DLD1 (cell line): ENCODE measurements at regions not wholly inside any gene's neighbourhood (a gene's known extent, or its start where the extent isn't known, plus 50 kb on each side); places are given as distances from the start of the nearest gene placed in this dataset.
"Not testable (repeated sequence)": the region's sequence is repeated elsewhere in the genome, so short reads cannot be mapped to it uniquely, and the experiment has no call there.

Source experiments
- in situ Hi-C: cut with HindIII; loops from 2 replicates; pipeline ENCODE4 v1.10.0; 2017; ENCODE audit warnings: low sequenced_read_pairs

DNA sequence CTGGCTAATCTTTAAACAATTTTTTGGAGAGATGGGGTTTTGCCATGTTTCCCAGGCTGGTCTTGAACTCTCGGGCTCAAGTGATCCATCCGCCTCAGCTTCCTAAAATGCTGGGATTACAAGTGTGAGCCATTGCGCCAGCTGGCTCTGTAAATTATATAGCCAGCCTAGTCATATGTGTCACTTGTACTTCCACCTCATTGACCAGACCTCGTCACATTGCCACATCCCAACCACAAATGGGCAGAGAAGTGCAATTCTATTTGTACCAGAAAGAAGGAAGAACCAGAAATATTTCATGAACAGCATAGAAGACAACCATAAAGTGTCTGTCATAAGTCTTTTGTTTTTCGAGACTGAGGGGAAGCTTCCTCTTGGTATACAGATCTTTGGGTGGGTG, 71.2 kb upstream of the ADRA1D start:
- in situ Hi-C loops, result loop anchor here (5.0 kb wide), 1 partner anchor 43 kb away; no protein-coding TSS in a partner anchor

DNA sequence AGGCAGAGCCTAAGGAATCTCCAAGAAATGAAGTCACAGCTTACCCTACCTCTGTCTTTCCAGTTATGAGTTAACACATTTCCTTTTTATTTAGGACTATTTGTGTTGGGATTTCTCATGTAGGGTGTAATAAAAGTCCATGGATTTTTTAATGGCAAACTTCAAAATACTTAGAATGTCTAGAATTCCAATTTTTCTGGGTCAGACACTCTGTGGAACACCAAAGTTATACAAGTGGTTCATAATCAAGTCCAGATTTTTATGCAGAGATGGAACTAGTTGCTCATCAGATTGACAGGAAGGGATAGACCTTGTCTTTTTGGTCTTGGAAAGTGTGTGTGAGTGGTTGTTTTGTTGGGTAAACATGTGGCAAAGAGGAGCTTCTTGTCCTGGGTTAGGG, 69.8 kb upstream of the ADRA1D start:
- in situ Hi-C loops, result no loop called here

DNA sequence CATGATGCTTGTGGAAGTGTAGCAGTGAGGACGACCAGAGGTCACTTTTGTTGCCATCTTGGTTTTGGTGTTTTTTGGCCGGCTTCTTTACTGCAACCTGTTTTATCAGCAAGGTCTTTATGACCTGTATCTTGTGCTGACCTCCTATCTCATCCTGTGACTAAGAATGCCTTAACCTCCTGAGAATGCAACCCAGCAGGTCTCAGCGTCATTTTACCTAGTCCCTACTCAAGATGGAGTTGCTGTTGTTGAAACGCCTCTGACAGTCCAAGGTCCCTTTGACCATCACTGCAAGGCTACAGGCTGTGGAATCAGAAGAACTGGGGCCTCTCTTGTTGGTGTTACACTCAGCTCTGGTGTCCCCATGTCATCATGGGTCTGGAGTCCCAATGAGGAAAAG, 61.5 kb upstream of the ADRA1D start:
- in situ Hi-C loops, result not testable (repeated sequence)

DNA sequence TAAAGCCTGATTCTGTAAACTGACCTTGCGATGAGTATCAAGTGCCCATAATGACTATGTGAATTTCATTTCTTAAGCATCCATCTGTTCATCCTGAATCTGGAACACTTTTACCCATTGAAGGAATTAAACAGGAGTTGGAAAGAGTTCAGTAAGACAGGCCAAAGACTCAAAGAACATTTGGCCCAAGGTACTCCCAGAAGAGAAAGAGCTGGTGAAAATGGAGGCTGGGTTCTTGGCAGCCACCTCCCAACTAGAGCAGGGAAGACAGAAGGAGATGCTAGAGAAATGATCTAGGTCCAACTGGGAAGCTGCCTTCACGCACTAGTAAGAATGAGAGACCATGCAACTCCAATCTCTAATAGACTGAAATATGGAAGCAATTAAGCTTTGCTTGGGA, 57.1 kb upstream of the ADRA1D start:
- in situ Hi-C loops, result loop anchor here (5.0 kb wide), 1 partner anchor 61 kb away; no protein-coding TSS in a partner anchor

DNA sequence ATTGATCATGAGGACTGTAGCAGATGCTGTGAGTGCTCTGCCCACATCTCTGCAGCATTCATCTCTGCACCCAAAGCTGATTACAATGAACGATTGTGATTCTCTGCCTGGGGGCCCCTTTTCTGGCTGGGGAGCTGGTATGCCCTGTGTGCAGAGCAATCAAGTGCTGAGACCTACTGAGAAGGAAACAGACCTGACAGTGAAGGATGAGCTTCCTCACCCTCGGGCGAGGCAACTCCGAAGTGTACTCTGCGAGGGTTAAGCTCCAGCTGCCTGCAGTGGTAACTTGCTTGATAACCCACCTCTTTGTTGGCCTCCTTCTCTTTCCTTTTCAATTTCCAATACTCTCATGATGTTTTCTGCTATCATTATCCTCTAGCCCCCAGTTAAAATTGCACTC, 56.0 kb upstream of the ADRA1D start:
- in situ Hi-C loops, result loop anchor here (5.0 kb wide), 1 partner anchor 62 kb away; no protein-coding TSS in a partner anchor

DNA sequence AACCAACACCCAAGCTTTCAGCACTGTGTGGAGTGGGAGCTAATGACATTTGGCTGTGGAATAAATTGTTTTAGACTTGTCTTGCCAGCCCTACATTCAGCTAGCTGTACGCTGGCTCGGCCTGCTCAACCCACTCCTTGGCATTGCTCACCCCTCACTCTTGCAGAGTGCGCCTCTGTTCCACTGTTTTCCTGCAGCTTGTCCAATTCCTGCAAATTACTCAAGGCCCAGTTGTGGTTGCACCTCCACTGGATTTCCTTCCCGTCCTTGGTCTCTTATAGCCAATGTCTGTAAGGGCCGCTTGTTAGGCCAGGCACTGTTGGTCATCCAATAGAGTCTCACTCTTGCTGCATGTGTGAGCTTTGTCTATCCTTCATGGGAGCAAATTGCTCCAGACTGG, 55.5 kb upstream of the ADRA1D start:
- in situ Hi-C loops, result no loop called here

DNA sequence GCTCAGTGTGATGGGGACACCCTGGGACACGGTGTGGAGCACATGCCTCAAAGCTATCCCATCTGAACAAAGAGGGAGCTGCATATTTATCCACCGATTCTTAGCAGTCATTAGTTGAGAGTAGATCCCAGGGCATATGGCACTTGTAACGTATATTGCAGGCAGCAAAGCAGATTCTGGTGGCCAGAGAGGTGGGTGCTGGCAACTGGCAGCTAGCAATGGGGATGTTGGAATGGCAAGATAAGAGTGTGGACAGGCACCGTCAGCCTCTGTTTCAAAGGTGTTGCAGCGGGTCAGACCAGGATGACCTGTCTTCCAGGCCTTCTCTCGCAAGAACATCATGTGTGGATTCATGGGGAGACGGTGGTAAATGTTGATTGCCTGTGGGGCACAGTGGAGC, 54.0 kb upstream of the ADRA1D start:
- in situ Hi-C loops, result no loop called here

DNA sequence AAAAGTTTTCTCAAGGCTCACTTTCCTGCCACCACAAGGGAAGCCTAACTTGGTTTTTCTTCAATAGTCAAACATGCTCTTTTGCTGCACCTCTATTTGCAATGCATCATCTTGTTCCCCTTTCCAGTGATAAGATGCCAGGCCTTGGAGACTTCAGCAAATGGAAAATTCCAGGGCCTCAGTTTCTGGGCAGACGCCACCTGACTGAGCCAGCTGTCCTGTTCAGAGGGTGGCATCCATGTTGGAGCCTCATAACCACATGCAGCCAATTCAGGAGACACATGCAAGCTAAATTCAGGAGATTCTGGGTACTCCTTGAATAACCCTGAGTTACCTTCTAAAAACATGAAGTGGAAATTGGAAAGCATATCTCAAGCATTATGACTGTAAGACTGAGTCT, 51.8 kb upstream of the ADRA1D start:
- in situ Hi-C loops, result no loop called here

DNA sequence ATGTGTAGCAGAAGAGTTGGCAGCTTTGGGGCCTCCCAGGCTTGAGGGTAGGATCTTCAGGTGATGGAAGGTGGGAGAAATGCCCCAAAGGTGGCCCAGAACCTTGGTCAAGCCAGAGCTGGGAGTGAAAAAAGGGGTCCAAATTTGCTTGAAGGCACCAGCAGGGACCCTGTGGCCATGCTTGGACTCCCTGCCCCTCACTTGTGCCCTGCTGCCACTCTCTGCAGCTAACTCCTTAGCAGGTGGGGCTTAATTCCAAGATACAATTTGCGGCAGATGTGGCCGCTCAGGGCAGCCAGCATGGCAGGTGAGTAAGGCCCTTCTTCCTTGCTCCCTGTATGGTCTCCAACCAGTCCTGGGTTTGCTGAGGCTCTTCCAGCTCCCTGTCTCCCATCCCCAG, 51.3 kb upstream of the ADRA1D start:
- in situ Hi-C loops, result no loop called here

DNA sequence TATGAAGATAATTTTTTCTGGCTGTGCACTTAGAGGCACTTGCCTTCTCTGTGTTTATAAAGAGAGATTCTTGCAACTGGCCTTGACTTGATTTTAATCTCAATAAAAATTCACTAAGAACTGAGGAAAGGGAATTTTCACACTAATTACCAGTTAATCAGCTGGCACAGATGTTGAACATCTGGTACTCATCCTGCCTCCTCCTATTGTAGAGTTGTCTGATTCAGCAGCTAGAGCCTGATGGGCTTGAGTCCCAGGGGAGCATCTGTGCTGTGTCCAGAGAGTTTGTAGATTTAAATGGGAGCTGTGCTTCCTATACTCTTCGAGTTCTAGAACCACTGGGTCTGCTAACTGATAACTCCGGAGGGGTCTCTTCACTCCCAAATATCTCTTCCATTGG, 50.7 kb upstream of the ADRA1D start:
- in situ Hi-C loops, result no loop called here

DNA sequence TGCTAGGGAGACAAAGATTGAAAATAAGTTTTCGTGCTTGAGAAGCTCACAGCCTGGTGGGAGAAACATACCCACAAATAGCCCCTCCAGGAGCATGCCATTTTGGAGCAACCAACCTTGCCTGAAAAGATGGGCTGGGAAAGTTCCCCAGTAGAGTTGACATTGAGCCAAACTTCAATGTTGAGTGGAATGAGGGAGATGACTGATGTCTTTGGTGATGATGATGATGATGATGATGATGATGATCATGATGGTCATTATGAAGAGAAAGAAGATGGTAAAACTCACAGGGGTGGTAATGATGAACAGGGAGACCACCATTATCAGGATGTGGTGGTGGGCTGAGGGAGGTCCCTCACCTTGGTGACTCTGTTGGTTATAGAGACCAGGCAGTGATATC, 50.1 kb upstream of the ADRA1D start:
- in situ Hi-C loops, result no loop called here
